Stimulated activated CD8-positive, alpha-beta memory T cell treated with anti-CD3 and anti-CD28 coated beads, Interleukin-15, amount 100 ng/mL, for 1 hour (primary cell): ENCODE measurements at regions not wholly inside any gene's neighbourhood (a gene's known extent, or its start where the extent isn't known, plus 50 kb on each side); places are given as distances from the start of the nearest gene placed in this dataset.
"Not testable (repeated sequence)": the region's sequence is repeated elsewhere in the genome, so short reads cannot be mapped to it uniquely, and the experiment has no call there.

Experiments
- DNase-seq: peaks from one replicate; pipeline ENCODE4 v3.0.0-alpha.2; 2020; ENCODE audit warnings: low read depth

GRCh38 chr6:11407414-11407813, 130.1 kb upstream of the TMEM170B start:
- DNase-seq, result no peak

- DNase-seq, result no peak
Measured at GRCh38 chr6:11404838-11405237, 132.7 kb upstream of the TMEM170B start.

GRCh38 chr6:11404081-11404480, 133.5 kb upstream of the TMEM170B start:
- DNase-seq, result no peak

- no peak for DNase-seq
Measured at GRCh38 chr6:11403035-11403601, 134.4 kb upstream of the TMEM170B start.

- not testable (repeated sequence) for DNase-seq
Measured at GRCh38 chr6:11402581-11402980, 135.0 kb upstream of the TMEM170B start.

GRCh38 chr6:11401954-11402353, 135.6 kb upstream of the TMEM170B start:
- not testable (repeated sequence) for DNase-seq

GRCh38 chr6:11398451-11399326, 138.9 kb upstream of the TMEM170B start:
- no peak for DNase-seq

GRCh38 chr6:11397622-11398450, 139.7 kb upstream of the TMEM170B start:
- DNase-seq, result no peak

GRCh38 chr6:11396860-11397259, 140.7 kb upstream of the TMEM170B start:
- DNase-seq, result no peak

- no peak for DNase-seq
Measured at GRCh38 chr6:11393713-11394627, 143.6 kb upstream of the TMEM170B start.

GRCh38 chr6:11392778-11393507, 144.6 kb upstream of the TMEM170B start:
- no peak for DNase-seq

- no peak for DNase-seq
Measured at GRCh38 chr6:11391934-11392777, 145.4 kb upstream of the TMEM170B start.

GRCh38 chr6:11389977-11390376, 147.6 kb upstream of the TMEM170B start:
- no peak for DNase-seq

- no peak for DNase-seq
Measured at GRCh38 chr6:11388983-11389944, 148.3 kb upstream of the TMEM170B start.

- no peak for DNase-seq
Measured at GRCh38 chr6:11387707-11388430, 149.7 kb upstream of the TMEM170B start.

GRCh38 chr6:11386726-11387125, 150.8 kb upstream of the TMEM170B start:
- no peak for DNase-seq

- no peak for DNase-seq
Measured at GRCh38 chr6:11386323-11386722, 151.2 kb upstream of the TMEM170B start.
